ENCODE measurements at regions not wholly inside any gene's neighbourhood (a gene's known extent, or its start where the extent isn't known, plus 50 kb on each side); places are given as distances from the start of the nearest gene placed in this dataset.

DNA sequence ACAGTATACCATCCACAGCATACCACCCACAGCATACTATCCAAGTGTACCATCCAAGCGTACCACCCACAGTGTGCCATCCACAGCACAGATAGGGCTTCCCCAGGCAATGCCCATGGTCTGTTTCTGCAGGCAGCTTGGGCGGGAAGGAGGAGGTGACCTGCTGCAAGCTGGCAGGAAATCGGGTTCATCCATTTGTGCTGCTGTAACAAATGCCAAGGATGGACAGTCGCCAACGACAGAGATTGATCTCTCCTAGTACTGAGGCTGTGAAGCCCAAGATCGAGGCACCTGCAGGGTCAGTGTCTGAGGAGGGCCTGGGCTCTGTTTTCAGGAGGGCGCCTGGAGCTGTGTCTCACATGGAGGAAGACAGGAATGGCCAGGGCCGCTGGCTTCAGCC lies 93.6 kb upstream of the SNTG2 start:
- TF ChIP-seq, protein P1, sequence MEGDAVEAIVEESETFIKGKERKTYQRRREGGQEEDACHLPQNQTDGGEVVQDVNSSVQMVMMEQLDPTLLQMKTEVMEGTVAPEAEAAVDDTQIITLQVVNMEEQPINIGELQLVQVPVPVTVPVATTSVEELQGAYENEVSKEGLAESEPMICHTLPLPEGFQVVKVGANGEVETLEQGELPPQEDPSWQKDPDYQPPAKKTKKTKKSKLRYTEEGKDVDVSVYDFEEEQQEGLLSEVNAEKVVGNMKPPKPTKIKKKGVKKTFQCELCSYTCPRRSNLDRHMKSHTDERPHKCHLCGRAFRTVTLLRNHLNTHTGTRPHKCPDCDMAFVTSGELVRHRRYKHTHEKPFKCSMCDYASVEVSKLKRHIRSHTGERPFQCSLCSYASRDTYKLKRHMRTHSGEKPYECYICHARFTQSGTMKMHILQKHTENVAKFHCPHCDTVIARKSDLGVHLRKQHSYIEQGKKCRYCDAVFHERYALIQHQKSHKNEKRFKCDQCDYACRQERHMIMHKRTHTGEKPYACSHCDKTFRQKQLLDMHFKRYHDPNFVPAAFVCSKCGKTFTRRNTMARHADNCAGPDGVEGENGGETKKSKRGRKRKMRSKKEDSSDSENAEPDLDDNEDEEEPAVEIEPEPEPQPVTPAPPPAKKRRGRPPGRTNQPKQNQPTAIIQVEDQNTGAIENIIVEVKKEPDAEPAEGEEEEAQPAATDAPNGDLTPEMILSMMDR (IDR thresholded peaks at IDR 0.05; ENCODE audit: low read length): no peak
- no peak for TF ChIP-seq EZH2 (optimal IDR thresholded peaks at IDR 0.05; ENCODE audit: low read depth, low read length)

Measured in MM.1S (cell line).